GM23248 (cell line): ENCODE measurements at regions not wholly inside any gene's neighbourhood (a gene's known extent, or its start where the extent isn't known, plus 50 kb on each side); places are given as distances from the start of the nearest gene placed in this dataset.

Source experiments
- DNase-seq: peaks from one replicate; pipeline ENCODE4 v3.0.0-alpha.2; 2015
- H2AFZ ChIP-seq: fragments of 200-600 bp; sonication (generic); 2 replicates; pipeline ENCODE4 v1.6.1; 2016; ENCODE audit warnings: antibody characterized with exemption
- H3F3A ChIP-seq: fragments of 200-600 bp; sonication (generic); 2 replicates; pipeline ENCODE4 v1.6.1; 2016; ENCODE audit warnings: mild to moderate bottlenecking, antibody characterized with exemption, mixed run types; ENCODE audit not compliant: insufficient read depth
- H3K27ac ChIP-seq: fragments of 200-600 bp; sonication (generic); 2 replicates; pipeline ENCODE4 v1.5.1; 2016; ENCODE audit warnings: mild to moderate bottlenecking
- H3K27me3 ChIP-seq: fragments of 200-600 bp; sonication (generic); replicated peaks from 2 replicates; pipeline ENCODE4 v1.6.1; 2016; ENCODE audit warnings: mild to moderate bottlenecking; ENCODE audit not compliant: insufficient read depth
- H3K36me3 ChIP-seq: fragments of 200-600 bp; sonication (generic); 2 replicates; pipeline ENCODE4 v1.6.1; 2016; ENCODE audit warnings: low read depth, mild to moderate bottlenecking
- H3K4me1 ChIP-seq: fragments of 200-600 bp; sonication (generic); 2 replicates; pipeline ENCODE4 v1.6.1; 2016; ENCODE audit warnings: mild to moderate bottlenecking; ENCODE audit not compliant: insufficient read depth
- H3K4me2 ChIP-seq: fragments of 200-600 bp; sonication (generic); one replicate; pipeline ENCODE4 v1.6.1; 2016; ENCODE audit warnings: mild to moderate bottlenecking; ENCODE audit not compliant: unreplicated experiment
- H3K4me3 ChIP-seq: fragments of 200-600 bp; sonication (generic); 2 replicates; pipeline ENCODE4 v1.5.1; 2016; ENCODE audit warnings: mild to moderate bottlenecking
- H3K79me2 ChIP-seq: fragments of 200-600 bp; sonication (generic); 2 replicates; pipeline ENCODE4 v1.6.1; 2016; ENCODE audit warnings: mild to moderate bottlenecking; ENCODE audit not compliant: insufficient read depth
- H3K9ac ChIP-seq: fragments of 200-600 bp; sonication (generic); 2 replicates; pipeline ENCODE4 v1.6.1; 2016; ENCODE audit warnings: mild to moderate bottlenecking
- H3K9me2 ChIP-seq: fragments of 200-600 bp; sonication (generic); 2 replicates; pipeline ENCODE4 v1.6.1; 2016; ENCODE audit warnings: mixed run types, mild to moderate bottlenecking, moderate library complexity; ENCODE audit not compliant: insufficient read depth
- H3K9me3 ChIP-seq: fragments of 200-600 bp; sonication (generic); one replicate; pipeline ENCODE4 v1.6.1; 2017; ENCODE audit warnings: low read depth
- H4K20me1 ChIP-seq: fragments of 200-600 bp; sonication (generic); 2 replicates; pipeline ENCODE4 v1.6.0; 2016; ENCODE audit not compliant: insufficient read depth
- EZH2 ChIP-seq: fragments of 200-600 bp; sonication (generic); IDR thresholded peaks from 2 replicates; pipeline ENCODE4 v1.6.1; 2018; ENCODE audit warnings: antibody characterized with exemption, mild to moderate bottlenecking; ENCODE audit not compliant: insufficient read depth, poor library complexity, severe bottlenecking
- EZH2phosphoT487 ChIP-seq: fragments of 200-600 bp; sonication (generic); IDR thresholded peaks from 2 replicates; pipeline ENCODE4 v1.6.1; 2018; ENCODE audit warnings: antibody characterized with exemption, moderate library complexity, mild to moderate bottlenecking, low read depth; ENCODE audit not compliant: insufficient read depth
- WGBS, 2 experiments: methylation state at CpG; one replicate each; pipeline ENCODE4 v1.1.6; 2015 to 2017; ENCODE audit warnings: low lambda C conversion rate in 2 of 2, low coverage in 1 of 2; ENCODE audit errors: missing lambda C conversion rate in 2 of 2; 5-methylcytosine and 5-hydroxymethylcytosine counted together
- in situ Hi-C: fragments of 300-500 bp; cut with MboI; formaldehyde crosslinking; loops from 2 replicates; pipeline ENCODE4 v1.15.0; 2020

GRCh38 chr13:107475753-107476453, 739.4 kb downstream of the LIG4 start:
- H3K27me3 ChIP-seq = no peaks in the 10 kb centered on the region
- H3K4me1 ChIP-seq = peaks cover 55% of the 10 kb centered on the region
- H3K36me3 ChIP-seq = no peaks in the 10 kb centered on the region
- DNase-seq = peak; percentile 58
- 25 to 30% methylated on average over 3 of the region's 3 CpGs for WGBS, 2 experiments
- in situ Hi-C loops = no loop called here
- peak overlapping the region; percentile 37 for H3K4me2 ChIP-seq
- no peak overlapping the region for H3K9ac ChIP-seq
- H3K79me2 ChIP-seq = peaks cover 34% of the 10 kb centered on the region
- H4K20me1 ChIP-seq = no peaks in the 10 kb centered on the region
- no peak for TF ChIP-seq EZH2
- peak; percentile 73; the same call in 1 of the 2 replicates for TF ChIP-seq EZH2phosphoT487
- peak overlapping the region; percentile 2; the same call in 1 of the 2 replicates for H3K4me3 ChIP-seq
- H3F3A ChIP-seq = peaks cover 18% of the 10 kb centered on the region; the same call in 1 of the 2 replicates
- peak overlapping the region; percentile 19; the same call in 1 of the 2 replicates for H3K27ac ChIP-seq
- no peak overlapping the region for H2AFZ ChIP-seq
- no peaks in the 10 kb centered on the region for H3K9me2 ChIP-seq
- H3K9me3 ChIP-seq = no peaks in the 10 kb centered on the region

- Histone ChIP-seq H3K27me3 (no peaks in the 10 kb centered on the region), H4K20me1 (no peaks in the 10 kb centered on the region), H3K79me2 (peaks cover 20% of the 10 kb centered on the region; the same call in 1 of the 2 replicates), H3F3A (peaks cover 9% of the 10 kb centered on the region; the same call in 1 of the 2 replicates), H2AFZ (no peak overlapping the region), H3K9ac (no peak overlapping the region), H3K4me2 (no peak overlapping the region), H3K27ac (no peak overlapping the region), H3K9me2 (no peaks in the 10 kb centered on the region), H3K9me3 (no peaks in the 10 kb centered on the region), H3K4me3 (no peak overlapping the region), H3K4me1 (peaks cover 30% of the 10 kb centered on the region), H3K36me3 (no peaks in the 10 kb centered on the region)
- in situ Hi-C loops = no loop called here
- WGBS, 2 experiments = 90 to 94% methylated on average over 4 of the region's 4 CpGs
- no peak for DNase-seq
- TF ChIP-seq EZH2 (no peak), EZH2phosphoT487 (no peak)
Measured at GRCh38 chr13:107473253-107473652, 742.1 kb downstream of the LIG4 start.

GRCh38 chr13:107466326-107467099, 748.8 kb downstream of the LIG4 start:
- 75 to 78% methylated on average over 3 of the region's 3 CpGs for WGBS, 2 experiments
- H3K4me2 ChIP-seq = no peak overlapping the region

GRCh38 chr13:107462501-107462900, 752.8 kb downstream of the LIG4 start:
- no peaks in the 10 kb centered on the region for H3F3A ChIP-seq
- no peak overlapping the region for H3K9ac ChIP-seq
- H3K4me1 ChIP-seq = peaks cover 31% of the 10 kb centered on the region
- no peak overlapping the region for H3K27ac ChIP-seq
- no peak for TF ChIP-seq EZH2phosphoT487
- no peak for TF ChIP-seq EZH2
- H3K27me3 ChIP-seq = no peaks in the 10 kb centered on the region
- no peak for DNase-seq
- H3K9me2 ChIP-seq = no peaks in the 10 kb centered on the region
- H3K4me3 ChIP-seq = no peak overlapping the region
- no peak overlapping the region for H3K4me2 ChIP-seq
- no peaks in the 10 kb centered on the region for H3K9me3 ChIP-seq
- in situ Hi-C loops = no loop called here
- H2AFZ ChIP-seq = no peak overlapping the region
- no peaks in the 10 kb centered on the region for H3K36me3 ChIP-seq
- peaks cover 18% of the 10 kb centered on the region for H3K79me2 ChIP-seq
- 67 to 80% methylated on average over 2 of the region's 2 CpGs for WGBS, 2 experiments
- H4K20me1 ChIP-seq = no peaks in the 10 kb centered on the region

More at GRCh38 chr13:107466326-107467099, 748.8 kb downstream of the LIG4 start:
- in situ Hi-C loops = no loop called here
- Histone ChIP-seq H3F3A (no peaks in the 10 kb centered on the region), H3K79me2 (no peaks in the 10 kb centered on the region), H3K4me1 (peaks cover 13% of the 10 kb centered on the region), H3K9ac (no peak overlapping the region), H2AFZ (no peak overlapping the region), H3K36me3 (no peaks in the 10 kb centered on the region), H4K20me1 (no peaks in the 10 kb centered on the region), H3K9me2 (no peaks in the 10 kb centered on the region), H3K4me3 (no peak overlapping the region), H3K27me3 (no peaks in the 10 kb centered on the region), H3K9me3 (no peaks in the 10 kb centered on the region), H3K27ac (no peak overlapping the region)
- peak; percentile 61 for DNase-seq
- TF ChIP-seq EZH2 (no peak), EZH2phosphoT487 (no peak)
